GM19239 (cell line): ENCODE measurements at regions not wholly inside any gene's neighbourhood (a gene's known extent, or its start where the extent isn't known, plus 50 kb on each side); places are given as distances from the start of the nearest gene placed in this dataset.

ENCODE experiments used
- DNase-seq: peaks from one replicate; pipeline ENCODE4 v3.0.0; 2011; ENCODE audit warnings: low spot score; ENCODE audit not compliant: insufficient read length
- FAIRE-seq: peaks from 2 replicates; lab custom pipeline; 2011; peaks lifted over from hg19 to GRCh38; lab: Jason Lieb, UNC

- FAIRE-seq (no peak), DNase-seq (no peak)
Measured at GRCh38 chr11:76277298-76278175, 71.2 kb upstream of the WNT11 start.

DNA sequence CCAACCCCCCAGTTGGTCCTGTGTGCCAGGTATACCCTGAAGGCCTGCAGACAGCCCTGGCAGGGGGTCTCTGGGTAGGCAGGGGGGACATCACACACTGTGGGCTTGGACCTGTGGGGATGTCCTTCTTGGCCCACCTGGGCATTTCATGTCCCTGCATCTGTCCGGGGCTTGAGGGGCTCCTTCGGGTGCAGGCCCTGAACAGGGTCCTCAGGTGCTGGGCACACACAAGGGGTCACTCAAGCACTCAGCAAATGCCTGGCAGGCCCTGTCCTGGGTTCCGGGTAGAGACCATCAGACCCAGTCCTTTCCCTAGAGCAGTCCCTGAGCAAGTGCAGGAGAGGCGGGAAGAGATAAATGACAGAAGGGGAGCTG is 70.5 kb upstream of the WNT11 start:
- DNase-seq: no peak
- FAIRE-seq: no peak

GRCh38 chr11:76276046-76276780 is 69.9 kb upstream of the WNT11 start:
- no peak for DNase-seq
- FAIRE-seq: no peak

- no peak for DNase-seq
- FAIRE-seq: no peak
Measured at GRCh38 chr11:76275446-76275845, 69.1 kb upstream of the WNT11 start.

- DNase-seq (no peak), FAIRE-seq (no peak)
Measured at GRCh38 chr11:76271068-76271467, 64.8 kb upstream of the WNT11 start.

GRCh38 chr11:76270389-76270788 is 64.1 kb upstream of the WNT11 start:
- FAIRE-seq (no peak), DNase-seq (no peak)

DNA sequence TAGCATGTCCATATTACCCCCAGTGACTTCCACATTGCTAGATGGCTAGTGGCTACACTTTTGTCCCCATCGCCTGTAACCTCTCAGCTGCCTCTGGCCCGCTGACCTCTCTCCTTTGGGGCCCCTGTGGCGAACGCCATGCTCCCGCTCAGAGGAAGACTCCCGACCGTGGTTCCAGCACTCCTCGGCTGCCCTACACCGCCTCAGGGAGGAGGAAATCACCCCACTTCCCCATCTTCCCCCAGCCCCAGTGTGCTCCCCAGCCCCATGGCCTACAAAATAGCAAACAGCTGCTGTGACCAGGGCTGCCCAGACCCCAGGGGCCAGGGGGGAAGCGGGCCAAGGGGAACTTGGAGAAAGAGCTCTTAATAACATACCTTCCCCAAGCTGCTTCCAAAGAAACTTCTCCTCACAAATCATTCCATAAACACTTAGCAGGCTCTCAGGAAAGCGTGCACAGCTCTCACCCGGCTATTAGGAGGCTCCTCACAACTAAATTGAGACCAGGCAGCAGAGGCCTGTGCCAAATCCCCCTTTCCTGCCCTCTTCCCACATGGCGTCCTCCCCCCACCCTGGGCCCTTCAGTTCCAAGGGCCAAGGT is 63.5 kb upstream of the WNT11 start:
- no peak for FAIRE-seq
- no peak for DNase-seq

- no peak for FAIRE-seq
Measured at GRCh38 chr11:76269247-76269646, 62.9 kb upstream of the WNT11 start.

DNA sequence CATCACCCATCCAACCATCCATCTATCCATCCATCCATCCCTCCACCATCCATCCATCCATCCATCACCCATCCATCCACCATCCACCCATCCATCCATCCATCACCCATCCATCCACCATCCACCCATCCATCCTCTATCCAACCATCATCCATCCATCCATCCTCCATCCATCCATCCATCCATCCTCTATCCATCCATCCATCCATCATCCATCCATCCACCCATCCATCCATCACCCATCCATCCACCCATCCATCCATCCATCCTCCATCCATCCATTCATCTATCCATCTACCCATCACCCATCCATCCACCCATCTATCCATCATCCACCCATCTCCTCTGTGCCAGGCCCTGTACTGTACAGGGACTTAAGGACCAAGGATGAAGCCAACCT is 62.2 kb upstream of the WNT11 start:
- no peak for FAIRE-seq
- no peak for DNase-seq

More at GRCh38 chr11:76269247-76269646, 62.9 kb upstream of the WNT11 start:
- no peak for DNase-seq

- no peak for DNase-seq
- no peak for FAIRE-seq
Measured at GRCh38 chr11:76267556-76267955, 61.3 kb upstream of the WNT11 start.

DNA sequence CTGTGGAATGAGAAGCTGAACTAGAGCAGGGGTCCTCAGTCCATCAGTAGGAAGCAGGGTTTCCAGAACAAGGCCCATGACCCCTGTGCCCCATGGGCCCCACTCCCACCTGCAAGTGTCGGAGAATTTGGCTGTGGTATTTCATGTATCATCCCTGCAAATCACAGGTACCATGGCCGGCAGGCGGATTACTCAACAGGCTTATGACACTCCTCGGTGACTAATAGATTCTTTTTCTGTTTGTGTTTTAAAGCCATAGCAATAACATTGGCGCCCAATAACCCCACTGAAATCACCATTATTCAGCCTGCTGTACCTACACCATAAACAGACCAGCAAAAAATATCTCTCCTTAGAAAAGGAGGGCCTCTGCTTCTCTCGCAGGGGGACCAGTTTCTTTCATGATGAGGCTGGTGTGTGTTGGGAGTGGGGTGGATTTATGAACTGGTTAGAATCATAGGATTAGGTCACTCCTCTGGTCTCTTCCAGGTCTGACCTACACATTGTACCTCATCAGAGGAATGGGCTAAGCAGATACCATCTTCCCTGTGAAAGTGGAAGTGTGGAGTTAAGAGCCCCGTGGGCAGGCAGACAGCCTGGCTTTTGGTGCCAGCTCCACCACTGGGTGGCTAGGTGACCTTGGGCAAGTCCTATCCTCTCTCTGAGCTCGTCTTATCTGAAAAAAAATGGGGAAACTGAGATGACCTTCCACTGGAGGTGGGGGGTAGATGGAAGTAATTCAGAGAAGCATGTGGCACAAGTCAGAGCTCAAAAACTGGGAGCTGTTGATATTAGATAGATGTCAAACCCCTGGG is 60.2 kb upstream of the WNT11 start:
- DNase-seq (no peak), FAIRE-seq (no peak)

- DNase-seq (no peak), FAIRE-seq (no peak)
Measured at GRCh38 chr11:76265771-76266241, 59.5 kb upstream of the WNT11 start.

DNA sequence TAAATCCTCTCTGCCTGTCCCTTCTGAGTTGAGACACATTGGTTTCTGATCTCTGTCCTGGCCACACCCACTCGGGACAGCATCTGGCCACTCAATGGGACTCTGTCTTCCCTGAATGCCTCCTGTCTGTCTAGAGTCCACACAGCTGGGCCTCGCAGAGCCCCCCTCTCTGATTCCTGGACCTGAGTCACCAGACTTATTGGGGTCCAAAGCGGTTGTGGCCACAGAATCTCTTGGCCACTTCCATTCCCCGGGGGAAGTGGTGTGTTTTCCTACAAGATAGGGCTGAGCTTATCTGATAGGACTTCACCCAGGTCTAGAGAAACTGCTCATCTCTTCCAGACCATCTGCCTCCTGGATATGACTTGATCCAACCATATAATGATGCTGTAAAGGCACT is 57.4 kb upstream of the WNT11 start:
- no peak for FAIRE-seq
- DNase-seq: no peak

- no peak for FAIRE-seq
- no peak for DNase-seq
Measured at GRCh38 chr11:76263166-76263565, 56.9 kb upstream of the WNT11 start.

DNA sequence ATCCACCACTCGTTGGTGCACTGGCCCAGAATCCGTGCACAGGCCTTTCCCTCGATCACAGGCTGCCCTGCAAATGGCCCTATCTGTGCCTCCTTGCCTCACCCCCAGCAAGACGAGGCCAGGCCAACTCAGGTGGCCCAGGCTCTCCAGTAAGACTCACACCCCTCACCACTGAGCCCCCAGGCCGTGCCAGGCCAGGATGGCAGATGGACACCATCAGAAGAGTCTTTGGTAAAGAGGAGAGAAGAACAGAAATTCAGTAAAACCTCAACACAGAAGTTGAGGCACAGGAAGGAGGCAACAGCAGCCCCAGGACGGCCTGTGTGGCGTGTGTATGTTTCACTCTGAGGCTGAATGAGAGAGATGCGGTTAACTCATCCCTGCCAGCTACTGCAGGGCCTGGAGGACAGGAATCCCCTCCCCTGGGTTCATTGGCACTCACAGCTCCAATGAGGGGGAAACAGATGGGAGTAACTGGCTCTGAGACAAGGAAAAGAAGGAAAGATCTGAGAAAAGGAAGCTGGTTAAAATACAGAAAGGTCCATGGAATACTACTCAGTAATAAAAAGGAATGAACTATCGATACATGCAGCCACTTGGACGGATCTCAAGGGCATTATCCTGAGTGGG is 54.1 kb upstream of the WNT11 start:
- DNase-seq: no peak
- FAIRE-seq: no peak

DNA sequence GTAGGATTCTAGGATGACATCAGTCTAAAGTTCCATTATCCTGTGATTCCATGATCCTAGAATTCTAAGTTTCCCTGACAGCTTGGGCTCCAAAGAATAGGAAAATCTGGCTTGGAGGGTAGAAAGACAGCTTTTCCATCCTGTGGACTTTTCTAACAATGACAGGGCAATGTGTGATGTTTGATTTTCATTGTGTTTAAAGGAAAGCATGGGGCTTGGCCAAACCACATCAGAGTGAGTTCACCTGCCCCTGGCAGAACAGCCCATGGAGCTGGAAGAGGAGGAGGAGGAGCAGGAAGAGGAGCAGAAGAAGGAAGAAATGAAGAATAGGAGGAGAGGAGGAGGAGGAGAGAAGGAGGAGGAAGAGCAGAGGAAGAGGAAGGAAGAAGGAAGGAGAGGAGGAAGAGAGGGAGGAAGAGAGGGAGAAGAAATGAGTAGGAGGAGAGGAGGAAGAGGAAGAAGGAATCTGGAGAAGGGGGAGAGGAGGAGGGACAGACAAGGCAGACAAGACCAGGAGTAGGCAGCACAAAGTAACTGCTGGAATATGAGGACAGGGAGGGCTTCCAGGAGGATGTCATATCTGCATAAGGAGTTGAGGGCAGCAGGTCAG is 53.1 kb upstream of the WNT11 start:
- FAIRE-seq (no peak), DNase-seq (no peak)

DNA sequence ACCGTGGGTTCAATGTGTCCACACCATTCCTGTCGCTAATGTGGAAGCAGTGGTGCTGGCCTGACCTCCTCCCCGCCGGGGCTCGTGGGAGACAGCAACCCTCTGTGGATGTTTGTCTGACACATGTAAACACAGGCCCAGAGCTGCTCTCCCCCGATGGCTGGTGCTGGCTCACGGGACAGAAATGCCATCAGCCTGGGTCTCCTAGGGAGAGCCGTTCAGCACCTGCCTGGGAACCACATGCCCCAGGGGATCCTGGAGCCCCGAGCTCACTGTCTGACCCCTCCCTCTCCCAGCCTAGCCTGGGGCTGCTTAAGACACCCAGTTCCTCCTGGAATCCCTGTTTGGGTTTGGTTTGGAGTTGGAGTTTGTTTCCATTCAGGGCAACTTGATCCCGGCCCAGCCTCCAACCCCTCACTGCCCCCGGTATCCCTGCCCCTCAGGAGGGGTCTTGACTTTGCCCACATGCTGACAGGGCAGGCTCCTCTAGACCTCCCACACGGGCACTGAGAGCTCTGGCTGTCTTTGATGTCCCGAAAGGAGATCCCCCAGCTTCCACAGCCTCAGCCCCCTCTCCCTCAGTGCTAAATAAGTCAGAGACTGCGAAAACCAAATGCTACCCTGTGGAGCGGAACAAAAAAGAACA is 50.9 kb upstream of the WNT11 start:
- FAIRE-seq: no peak

GRCh38 chr11:76256448-76256847 is 50.1 kb upstream of the WNT11 start:
- DNase-seq (no peak), FAIRE-seq (no peak)

More for the DNA sequence above, 50.9 kb upstream of the WNT11 start:
- no peak for DNase-seq
